Liver (tissue), 8 donors: ENCODE measurements at regions not wholly inside any gene's neighbourhood (a gene's known extent, or its start where the extent isn't known, plus 50 kb on each side); places are given as distances from the start of the nearest gene placed in this dataset.

ENCODE experiments used
- DNase-seq: peaks from one replicate; pipeline ENCODE4 v3.0.0-alpha.2; 2017; ENCODE audit warnings: low spot score
- H3K27ac ChIP-seq, 2 donors: one replicate each; pipeline ENCODE4 v1.7.0; 2013; ENCODE audit warnings: inconsistent platforms in 2 of 2, low read length in 2 of 2, control low read depth in 1 of 2, low read depth in 1 of 2, mild to moderate bottlenecking in 1 of 2
- H3K27me3 ChIP-seq, 4 donors: one replicate each; pipeline versions ENCODE4 v1.6.1 to v1.7.0; 2013; ENCODE audit warnings: low read length in 3 of 4, inconsistent platforms in 1 of 4, mild to moderate bottlenecking in 1 of 4, moderate library complexity in 1 of 4; ENCODE audit not compliant: control insufficient read depth in 4 of 4, insufficient read depth in 4 of 4
- H3K36me3 ChIP-seq, 4 donors: one replicate each; pipeline versions ENCODE4 v1.6.1 to v1.7.0; 2013; ENCODE audit warnings: low read length in 3 of 4, mild to moderate bottlenecking in 3 of 4, low read depth in 1 of 4, moderate library complexity in 1 of 4; ENCODE audit not compliant: control insufficient read depth in 4 of 4, insufficient read depth in 3 of 4
- H3K4me1 ChIP-seq, 4 donors: one replicate each; pipeline versions ENCODE4 v1.6.1 to v1.7.0; 2013; ENCODE audit warnings: low read length in 3 of 4, mild to moderate bottlenecking in 3 of 4, moderate library complexity in 1 of 4; ENCODE audit not compliant: control insufficient read depth in 4 of 4, insufficient read depth in 4 of 4
- H3K4me3 ChIP-seq, 3 donors: one replicate each; pipeline versions ENCODE4 v1.6.1 to v1.7.0; 2013; ENCODE audit warnings: low read length in 3 of 3, control low read depth in 1 of 3, low read depth in 1 of 3, mild to moderate bottlenecking in 1 of 3
- H3K9ac ChIP-seq, 2 donors: one replicate each; pipeline ENCODE4 v1.7.0; 2013; ENCODE audit warnings: low read length in 2 of 2, mild to moderate bottlenecking in 2 of 2, moderate library complexity in 2 of 2, control low read depth in 1 of 2, low read depth in 1 of 2
- H3K9me3 ChIP-seq, 4 donors: one replicate each; pipeline versions ENCODE4 v1.6.1 to v1.7.0; 2013; ENCODE audit warnings: low read length in 3 of 4; ENCODE audit not compliant: control insufficient read depth in 4 of 4
- EGR1 ChIP-seq, 2 donors: IDR thresholded peaks; 2 replicates each; pipeline ENCODE4 v1.6.1; 2016 to 2018; ENCODE audit warnings: antibody characterized with exemption in 2 of 2, low read depth in 2 of 2
- FOXA1 ChIP-seq: IDR thresholded peaks from 2 replicates; pipeline ENCODE4 v1.6.1; 2016; ENCODE audit warnings: antibody characterized with exemption
- FOXA2 ChIP-seq: IDR thresholded peaks from 2 replicates; pipeline ENCODE4 v1.6.1; 2016; ENCODE audit warnings: antibody characterized with exemption
- HNF4A ChIP-seq, 2 donors: conservative IDR thresholded peaks; 2 replicates each; pipeline ENCODE4 v1.6.1; 2016; ENCODE audit warnings: antibody characterized with exemption in 2 of 2, mild to moderate bottlenecking in 2 of 2
- HNF4G ChIP-seq: IDR thresholded peaks from 2 replicates; pipeline ENCODE4 v1.6.1; 2016; ENCODE audit warnings: antibody characterized with exemption
- JUND ChIP-seq, 2 donors: IDR thresholded peaks; 2 replicates each; pipeline ENCODE4 v1.6.1; 2016; ENCODE audit warnings: antibody characterized with exemption in 2 of 2
- NR2F2 ChIP-seq: IDR thresholded peaks from 2 replicates; pipeline ENCODE4 v1.6.1; 2016; ENCODE audit warnings: antibody characterized with exemption
- RAD21 ChIP-seq, 2 donors: IDR thresholded peaks; 2 replicates each; pipeline ENCODE4 v1.6.1; 2016; ENCODE audit warnings: antibody characterized with exemption in 2 of 2, mild to moderate bottlenecking in 2 of 2
- RXRA ChIP-seq, 2 donors: IDR thresholded peaks; 2 replicates each; pipeline ENCODE4 v1.6.1; 2017 to 2018; ENCODE audit warnings: antibody characterized with exemption in 2 of 2, mild to moderate bottlenecking in 1 of 2
- SP1 ChIP-seq: IDR thresholded peaks from 2 replicates; pipeline ENCODE4 v1.6.1; 2018; ENCODE audit warnings: antibody characterized with exemption, mild to moderate bottlenecking
- TAF1 ChIP-seq: conservative IDR thresholded peaks from 2 replicates; pipeline ENCODE4 v1.6.1; 2016; ENCODE audit warnings: antibody characterized with exemption, mild to moderate bottlenecking
- YY1 ChIP-seq: IDR thresholded peaks from 2 replicates; pipeline ENCODE4 v1.6.1; 2016; ENCODE audit warnings: antibody characterized with exemption, mild to moderate bottlenecking
- WGBS: extraction: QIAGEN DNeasy Blood & Tissue Kit; methylation state at CpG from one replicate; pipeline ENCODE4 v1.1.7; 2013; 5-methylcytosine and 5-hydroxymethylcytosine counted together
- TF ChIP-seq, protein P1 (sequence below): IDR thresholded peaks from 2 replicates; pipeline ENCODE4 v1.6.1; 2016; ENCODE audit warnings: antibody characterized with exemption
- TF ChIP-seq, protein P2 (sequence below): fragments of 150-350 bp; IDR thresholded peaks from 2 replicates; pipeline ENCODE4 v1.5.1; 2017; ENCODE audit warnings: improper control_type of control experiment, low read depth, low read length; ENCODE audit not compliant: missing input control
- donor health status: healthy.
- donor health status: healthy.
- donor health status: healthy.
- donor health status: healthy.
- donor health status: healthy.

DNA sequence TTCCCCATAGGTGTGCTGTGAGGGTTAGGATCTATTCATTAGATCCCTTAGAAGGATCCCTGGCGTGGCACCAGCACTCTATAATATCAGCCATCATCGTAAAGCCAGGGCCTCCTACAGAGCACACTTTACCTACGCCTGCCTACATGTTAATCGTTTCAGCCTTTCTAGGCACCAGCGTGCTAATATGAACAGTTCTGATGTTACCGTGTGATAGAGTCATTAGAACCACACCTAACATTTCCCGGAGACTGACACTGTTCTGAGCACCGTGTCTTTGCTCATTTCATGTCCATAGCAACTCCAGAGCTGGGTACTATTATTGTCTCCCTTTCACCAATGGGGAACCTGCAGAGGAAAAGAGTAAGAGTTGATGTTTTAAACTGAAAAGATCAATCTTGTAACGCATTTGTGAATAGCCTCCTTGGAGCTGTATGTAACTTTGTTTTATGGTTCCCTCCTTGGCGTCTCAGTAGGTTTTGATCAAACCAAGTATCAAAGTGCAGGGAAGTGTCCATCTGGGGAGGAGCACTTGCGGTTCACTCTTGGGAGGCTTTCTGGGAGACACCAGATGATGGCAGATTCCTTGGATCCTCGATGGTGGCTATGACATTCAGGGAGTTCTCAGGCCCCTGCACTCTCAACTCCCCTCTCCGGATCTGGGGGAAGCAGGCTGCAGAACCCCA lies 73.8 kb upstream of the KCNG1 start:
- no peak overlapping the region for H3K9ac ChIP-seq
- no peaks in the 10 kb centered on the region for H3K9me3 ChIP-seq
- H3K27me3 ChIP-seq, result peaks cover 0 to 3% (median 0%) of the 10 kb centered on the region in 4 donors
- no peaks in the 10 kb centered on the region for H3K36me3 ChIP-seq
- 76% methylated on average over 13 of the region's 13 CpGs for WGBS
- TF ChIP-seq FOXA1, result no peak
- TF ChIP-seq NR2F2, result no peak
- no peak for DNase-seq
- H3K27ac ChIP-seq, result no peak overlapping the region
- no peaks in the 10 kb centered on the region for H3K4me1 ChIP-seq
- no peak overlapping the region for H3K4me3 ChIP-seq

DNA sequence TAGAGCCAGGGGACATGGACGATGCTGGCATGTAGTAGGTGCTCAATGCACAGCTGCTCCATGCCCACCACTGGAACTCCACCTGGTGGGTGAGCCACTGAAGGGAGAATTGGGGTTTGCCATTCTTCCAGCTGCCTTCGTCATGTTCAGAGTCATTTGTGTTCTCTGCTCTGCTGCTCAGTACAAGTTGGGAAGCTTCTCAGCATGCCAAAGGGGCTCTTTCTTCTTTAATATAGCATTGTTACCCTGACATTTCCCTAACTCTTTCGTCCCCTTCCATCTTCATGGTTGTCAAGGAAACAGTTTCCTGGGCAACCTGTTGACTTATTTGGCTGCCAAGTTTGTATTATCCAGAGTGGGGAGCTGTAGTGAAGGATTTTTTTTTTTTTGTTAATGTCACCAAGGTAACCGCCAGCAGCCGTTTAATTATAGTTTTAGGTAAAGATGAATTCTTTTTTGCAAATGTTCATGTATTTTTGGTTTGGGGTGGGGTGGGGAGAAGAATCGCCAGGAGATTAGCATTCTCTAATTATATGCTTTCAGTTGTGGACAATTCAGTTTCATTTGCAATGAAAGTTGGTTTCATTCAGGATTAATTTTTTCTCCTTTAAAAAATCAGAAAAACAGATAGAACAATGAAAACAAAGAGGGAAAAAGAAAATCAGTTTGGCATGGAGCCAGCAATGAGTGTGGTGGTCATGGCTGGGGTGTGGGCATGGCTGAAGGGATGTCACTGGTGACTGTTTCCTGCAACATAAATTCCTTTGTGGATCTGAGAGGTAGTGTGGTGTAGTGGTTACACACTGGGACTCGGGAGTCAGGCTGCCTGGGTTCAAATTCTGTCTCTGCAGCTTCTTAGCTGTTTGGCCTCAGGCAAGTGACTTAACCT lies 73.0 kb upstream of the KCNG1 start:
- TF ChIP-seq JUND (IDR thresholded peaks at IDR 0.05) (no peak), RAD21 (IDR thresholded peaks at IDR 0.05) (no peak), FOXA1 (no peak), HNF4A (conservative IDR thresholded peaks at IDR 0.05) (no peak), YY1 (no peak)
- TF ChIP-seq, protein P1, sequence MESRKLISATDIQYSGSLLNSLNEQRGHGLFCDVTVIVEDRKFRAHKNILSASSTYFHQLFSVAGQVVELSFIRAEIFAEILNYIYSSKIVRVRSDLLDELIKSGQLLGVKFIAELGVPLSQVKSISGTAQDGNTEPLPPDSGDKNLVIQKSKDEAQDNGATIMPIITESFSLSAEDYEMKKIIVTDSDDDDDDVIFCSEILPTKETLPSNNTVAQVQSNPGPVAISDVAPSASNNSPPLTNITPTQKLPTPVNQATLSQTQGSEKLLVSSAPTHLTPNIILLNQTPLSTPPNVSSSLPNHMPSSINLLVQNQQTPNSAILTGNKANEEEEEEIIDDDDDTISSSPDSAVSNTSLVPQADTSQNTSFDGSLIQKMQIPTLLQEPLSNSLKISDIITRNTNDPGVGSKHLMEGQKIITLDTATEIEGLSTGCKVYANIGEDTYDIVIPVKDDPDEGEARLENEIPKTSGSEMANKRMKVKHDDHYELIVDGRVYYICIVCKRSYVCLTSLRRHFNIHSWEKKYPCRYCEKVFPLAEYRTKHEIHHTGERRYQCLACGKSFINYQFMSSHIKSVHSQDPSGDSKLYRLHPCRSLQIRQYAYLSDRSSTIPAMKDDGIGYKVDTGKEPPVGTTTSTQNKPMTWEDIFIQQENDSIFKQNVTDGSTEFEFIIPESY, result no peak
- TF ChIP-seq, protein P2, sequence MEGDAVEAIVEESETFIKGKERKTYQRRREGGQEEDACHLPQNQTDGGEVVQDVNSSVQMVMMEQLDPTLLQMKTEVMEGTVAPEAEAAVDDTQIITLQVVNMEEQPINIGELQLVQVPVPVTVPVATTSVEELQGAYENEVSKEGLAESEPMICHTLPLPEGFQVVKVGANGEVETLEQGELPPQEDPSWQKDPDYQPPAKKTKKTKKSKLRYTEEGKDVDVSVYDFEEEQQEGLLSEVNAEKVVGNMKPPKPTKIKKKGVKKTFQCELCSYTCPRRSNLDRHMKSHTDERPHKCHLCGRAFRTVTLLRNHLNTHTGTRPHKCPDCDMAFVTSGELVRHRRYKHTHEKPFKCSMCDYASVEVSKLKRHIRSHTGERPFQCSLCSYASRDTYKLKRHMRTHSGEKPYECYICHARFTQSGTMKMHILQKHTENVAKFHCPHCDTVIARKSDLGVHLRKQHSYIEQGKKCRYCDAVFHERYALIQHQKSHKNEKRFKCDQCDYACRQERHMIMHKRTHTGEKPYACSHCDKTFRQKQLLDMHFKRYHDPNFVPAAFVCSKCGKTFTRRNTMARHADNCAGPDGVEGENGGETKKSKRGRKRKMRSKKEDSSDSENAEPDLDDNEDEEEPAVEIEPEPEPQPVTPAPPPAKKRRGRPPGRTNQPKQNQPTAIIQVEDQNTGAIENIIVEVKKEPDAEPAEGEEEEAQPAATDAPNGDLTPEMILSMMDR, result no peak
- WGBS, result 75% methylated on average over 7 of the region's 7 CpGs
- Histone ChIP-seq H3K9ac (no peak overlapping the region), H3K27ac (no peak overlapping the region), H3K4me3 (no peak overlapping the region), H3K4me1 (no peaks in the 10 kb centered on the region), H3K9me3 (no peaks in the 10 kb centered on the region), H3K27me3 (peaks cover 0 to 7% (median 0%) of the 10 kb centered on the region in 4 donors), H3K36me3 (no peaks in the 10 kb centered on the region)
- DNase-seq, result no peak

DNA sequence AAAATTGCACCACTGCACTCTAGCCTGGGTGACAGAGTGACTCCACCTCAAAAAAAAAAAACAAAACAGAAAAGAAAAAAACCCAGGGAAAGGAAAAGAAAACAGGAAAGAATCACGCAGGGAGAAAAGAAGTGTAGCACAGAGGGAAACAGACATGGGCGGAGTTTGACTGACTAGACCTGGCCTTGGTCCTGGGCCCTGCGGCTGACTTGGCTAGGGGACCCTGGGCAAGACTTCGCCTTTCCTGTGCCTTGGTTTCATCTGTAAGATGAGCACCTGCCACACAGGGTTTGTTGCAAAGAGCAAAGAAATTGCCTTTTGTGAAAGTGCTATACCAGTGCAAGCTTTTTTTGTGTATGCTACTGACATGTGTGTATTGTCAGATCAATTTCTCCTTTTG lies 71.3 kb upstream of the KCNG1 start:
- Histone ChIP-seq H3K27me3 (peaks cover 0 to 10% (median 0%) of the 10 kb centered on the region in 4 donors), H3K9ac (no peak overlapping the region), H3K4me3 (no peak overlapping the region), H3K36me3 (no peaks in the 10 kb centered on the region), H3K4me1 (no peaks in the 10 kb centered on the region), H3K9me3 (no peaks in the 10 kb centered on the region), H3K27ac (no peak overlapping the region)
- DNase-seq, result no peak
- no peak for TF ChIP-seq RAD21 (IDR thresholded peaks at IDR 0.05)
- no peak for TF ChIP-seq FOXA2
- no peak for TF ChIP-seq HNF4A (conservative IDR thresholded peaks at IDR 0.05)
- no peak for TF ChIP-seq RXRA (IDR thresholded peaks at IDR 0.05)
- TF ChIP-seq TAF1, result no peak
- TF ChIP-seq JUND (IDR thresholded peaks at IDR 0.05), result no peak
- no peak for TF ChIP-seq HNF4G
- no peak for TF ChIP-seq SP1
- TF ChIP-seq EGR1 (IDR thresholded peaks at IDR 0.05; ENCODE audit: low read depth in 2 of 2), result no peak
- TF ChIP-seq, protein P1, result no peak
- 62% methylated on average over 4 of the region's 4 CpGs for WGBS
